ENCODE measurements at regions not wholly inside any gene's neighbourhood (a gene's known extent, or its start where the extent isn't known, plus 50 kb on each side); places are given as distances from the start of the nearest gene placed in this dataset.

DNA sequence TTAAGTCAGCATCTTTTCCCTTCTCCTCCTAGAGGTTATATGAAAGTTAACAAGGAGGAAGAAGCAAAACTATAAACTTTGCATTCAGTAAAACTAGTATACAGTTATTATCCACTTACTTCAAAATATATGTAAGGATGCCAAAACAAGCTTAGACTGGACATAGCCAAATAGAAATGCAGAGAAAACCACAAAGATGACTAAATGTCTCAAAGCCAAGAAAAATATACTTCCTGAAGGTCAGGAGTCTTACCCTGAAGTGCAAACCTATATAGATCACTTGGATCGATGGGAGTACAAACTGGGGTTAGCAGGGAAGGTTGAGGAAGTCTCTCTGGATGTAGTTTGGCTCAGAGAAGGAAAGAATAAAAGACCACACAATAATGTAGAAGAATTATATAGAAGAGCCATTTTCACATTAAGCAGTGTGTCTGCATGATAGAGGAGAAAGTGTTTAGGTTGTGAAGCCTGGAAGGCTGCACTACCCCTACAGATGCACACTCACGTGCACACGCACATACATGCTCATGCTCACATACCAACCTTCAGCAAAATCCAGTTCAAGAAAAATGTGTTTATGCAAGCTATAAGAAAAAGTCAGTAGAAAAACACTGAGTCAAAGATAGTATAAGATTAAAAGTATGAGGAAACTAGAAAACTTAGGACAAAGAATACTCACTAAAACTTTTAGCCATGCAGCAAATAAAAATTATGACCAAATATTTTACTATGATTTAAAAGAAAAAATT is 112.1 kb upstream of the RXFP2 start:
- TF ChIP-seq MYC (IDR thresholded peaks at IDR 0.05; ENCODE audit: low read depth, low read length) (no peak), POLR2A (IDR thresholded peaks at IDR 0.05; ENCODE audit: extremely low read depth, insufficient read length) (no peak)
- TF ChIP-seq, protein P1, sequence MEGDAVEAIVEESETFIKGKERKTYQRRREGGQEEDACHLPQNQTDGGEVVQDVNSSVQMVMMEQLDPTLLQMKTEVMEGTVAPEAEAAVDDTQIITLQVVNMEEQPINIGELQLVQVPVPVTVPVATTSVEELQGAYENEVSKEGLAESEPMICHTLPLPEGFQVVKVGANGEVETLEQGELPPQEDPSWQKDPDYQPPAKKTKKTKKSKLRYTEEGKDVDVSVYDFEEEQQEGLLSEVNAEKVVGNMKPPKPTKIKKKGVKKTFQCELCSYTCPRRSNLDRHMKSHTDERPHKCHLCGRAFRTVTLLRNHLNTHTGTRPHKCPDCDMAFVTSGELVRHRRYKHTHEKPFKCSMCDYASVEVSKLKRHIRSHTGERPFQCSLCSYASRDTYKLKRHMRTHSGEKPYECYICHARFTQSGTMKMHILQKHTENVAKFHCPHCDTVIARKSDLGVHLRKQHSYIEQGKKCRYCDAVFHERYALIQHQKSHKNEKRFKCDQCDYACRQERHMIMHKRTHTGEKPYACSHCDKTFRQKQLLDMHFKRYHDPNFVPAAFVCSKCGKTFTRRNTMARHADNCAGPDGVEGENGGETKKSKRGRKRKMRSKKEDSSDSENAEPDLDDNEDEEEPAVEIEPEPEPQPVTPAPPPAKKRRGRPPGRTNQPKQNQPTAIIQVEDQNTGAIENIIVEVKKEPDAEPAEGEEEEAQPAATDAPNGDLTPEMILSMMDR (IDR thresholded peaks at IDR 0.05; ENCODE audit: low read depth, low read length), result no peak
- TF ChIP-seq, protein P2, sequence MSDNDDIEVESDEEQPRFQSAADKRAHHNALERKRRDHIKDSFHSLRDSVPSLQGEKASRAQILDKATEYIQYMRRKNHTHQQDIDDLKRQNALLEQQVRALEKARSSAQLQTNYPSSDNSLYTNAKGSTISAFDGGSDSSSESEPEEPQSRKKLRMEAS (IDR thresholded peaks at IDR 0.05; ENCODE audit: low read depth, low read length), result no peak

All from NB4 (cell line).